ENCODE measurements at regions not wholly inside any gene's neighbourhood (a gene's known extent, or its start where the extent isn't known, plus 50 kb on each side); places are given as distances from the start of the nearest gene placed in this dataset.

- Mint-ChIP-seq H3K9me3 (no peaks in the 10 kb centered on the region), H3K4me1 (no peaks in the 10 kb centered on the region), H3K36me3 (ENCODE audit: low read depth) (no peaks in the 10 kb centered on the region), H3K4me3 (no peak overlapping the region), H3K27ac (no peak overlapping the region), H3K27me3 (peaks cover 4% of the 10 kb centered on the region)
- ChIA-PET POLR2A (no interaction called here), CTCF (no interaction called here)
- DNase-seq = no peak
Measured at GRCh38 chr18:44518666-44519065, 162.0 kb upstream of the SETBP1 start.

GRCh38 chr18:44520981-44521667 lies 159.6 kb upstream of the SETBP1 start:
- ChIA-PET POLR2A (no interaction called here), CTCF (no interaction called here)
- H3K9me3 Mint-ChIP-seq = no peaks in the 10 kb centered on the region
- H3K36me3 Mint-ChIP-seq (ENCODE audit: low read depth) = no peaks in the 10 kb centered on the region
- H3K4me1 Mint-ChIP-seq = no peaks in the 10 kb centered on the region
- H3K27me3 Mint-ChIP-seq = peaks cover 2% of the 10 kb centered on the region
- no peak for DNase-seq
- no peak overlapping the region for H3K4me3 Mint-ChIP-seq
- no peak overlapping the region for H3K27ac Mint-ChIP-seq

- peaks cover 1% of the 10 kb centered on the region for H3K4me1 Mint-ChIP-seq
- H3K27ac Mint-ChIP-seq = no peak overlapping the region
- H3K36me3 Mint-ChIP-seq (ENCODE audit: low read depth) = no peaks in the 10 kb centered on the region
Measured at GRCh38 chr18:44521668-44522022, 159.0 kb upstream of the SETBP1 start.

GRCh38 chr18:44526705-44527415 lies 153.8 kb upstream of the SETBP1 start:
- no peak for DNase-seq
- Mint-ChIP-seq H3K4me3 (no peak overlapping the region), H3K4me1 (peaks cover 8% of the 10 kb centered on the region), H3K27me3 (peaks cover 5% of the 10 kb centered on the region), H3K9me3 (no peaks in the 10 kb centered on the region), H3K27ac (no peak overlapping the region), H3K36me3 (ENCODE audit: low read depth) (no peaks in the 10 kb centered on the region)
- ChIA-PET POLR2A (no interaction called here), CTCF (no interaction called here)

More at GRCh38 chr18:44521668-44522022, 159.0 kb upstream of the SETBP1 start:
- CTCF ChIA-PET = no interaction called here
- Mint-ChIP-seq H3K27me3 (peaks cover 2% of the 10 kb centered on the region), H3K4me3 (no peak overlapping the region), H3K9me3 (no peaks in the 10 kb centered on the region)
- no peak for DNase-seq
- POLR2A ChIA-PET = no interaction called here

- H3K4me3 Mint-ChIP-seq = no peak overlapping the region
- ChIA-PET CTCF (no interaction called here), POLR2A (no interaction called here)
- no peak overlapping the region for H3K27ac Mint-ChIP-seq
- no peaks in the 10 kb centered on the region for H3K36me3 Mint-ChIP-seq (ENCODE audit: low read depth)
- peaks cover 5% of the 10 kb centered on the region for H3K27me3 Mint-ChIP-seq
- no peaks in the 10 kb centered on the region for H3K4me1 Mint-ChIP-seq
- H3K9me3 Mint-ChIP-seq = peaks cover 2% of the 10 kb centered on the region
- no peak for DNase-seq
Measured at GRCh38 chr18:44533071-44533470, 147.6 kb upstream of the SETBP1 start.

- H3K4me1 Mint-ChIP-seq = no peaks in the 10 kb centered on the region
- no peak for DNase-seq
- ChIA-PET POLR2A (no interaction called here), CTCF (no interaction called here)
- no peak overlapping the region for H3K4me3 Mint-ChIP-seq
- no peak overlapping the region for H3K27ac Mint-ChIP-seq
- H3K9me3 Mint-ChIP-seq = peaks cover 2% of the 10 kb centered on the region
- H3K27me3 Mint-ChIP-seq = no peaks in the 10 kb centered on the region
- no peaks in the 10 kb centered on the region for H3K36me3 Mint-ChIP-seq (ENCODE audit: low read depth)
Measured at GRCh38 chr18:44536046-44536445, 144.6 kb upstream of the SETBP1 start.

GRCh38 chr18:44536619-44537018 lies 144.1 kb upstream of the SETBP1 start:
- CTCF ChIA-PET = no interaction called here
- no peaks in the 10 kb centered on the region for H3K36me3 Mint-ChIP-seq (ENCODE audit: low read depth)

GRCh38 chr18:44537526-44537925 lies 143.2 kb upstream of the SETBP1 start:
- peaks cover 2% of the 10 kb centered on the region for H3K9me3 Mint-ChIP-seq
- no peaks in the 10 kb centered on the region for H3K27me3 Mint-ChIP-seq
- CTCF ChIA-PET = no interaction called here
- no peak overlapping the region for H3K4me3 Mint-ChIP-seq
- H3K4me1 Mint-ChIP-seq = no peaks in the 10 kb centered on the region
- H3K27ac Mint-ChIP-seq = no peak overlapping the region
- POLR2A ChIA-PET = no interaction called here
- no peaks in the 10 kb centered on the region for H3K36me3 Mint-ChIP-seq (ENCODE audit: low read depth)
- DNase-seq = no peak

More at GRCh38 chr18:44536619-44537018, 144.1 kb upstream of the SETBP1 start:
- H3K27ac Mint-ChIP-seq = no peak overlapping the region
- POLR2A ChIA-PET = no interaction called here
- H3K4me1 Mint-ChIP-seq = no peaks in the 10 kb centered on the region
- peaks cover 2% of the 10 kb centered on the region for H3K9me3 Mint-ChIP-seq
- DNase-seq = no peak
- no peak overlapping the region for H3K4me3 Mint-ChIP-seq
- no peaks in the 10 kb centered on the region for H3K27me3 Mint-ChIP-seq

GRCh38 chr18:44539926-44540325 lies 140.8 kb upstream of the SETBP1 start:
- Mint-ChIP-seq H3K4me1 (no peaks in the 10 kb centered on the region), H3K36me3 (ENCODE audit: low read depth) (no peaks in the 10 kb centered on the region), H3K27ac (no peak overlapping the region), H3K9me3 (no peaks in the 10 kb centered on the region), H3K27me3 (no peaks in the 10 kb centered on the region), H3K4me3 (no peak overlapping the region)
- DNase-seq = no peak
- CTCF ChIA-PET = no interaction called here
- POLR2A ChIA-PET = no interaction called here

GRCh38 chr18:44541159-44541558 lies 139.5 kb upstream of the SETBP1 start:
- H3K4me1 Mint-ChIP-seq = no peaks in the 10 kb centered on the region
- CTCF ChIA-PET = no interaction called here
- H3K36me3 Mint-ChIP-seq (ENCODE audit: low read depth) = no peaks in the 10 kb centered on the region
- no peaks in the 10 kb centered on the region for H3K27me3 Mint-ChIP-seq
- DNase-seq = no peak
- no peak overlapping the region for H3K27ac Mint-ChIP-seq
- no peaks in the 10 kb centered on the region for H3K9me3 Mint-ChIP-seq
- no peak overlapping the region for H3K4me3 Mint-ChIP-seq
- POLR2A ChIA-PET = no interaction called here

GRCh38 chr18:44541781-44542180 lies 138.9 kb upstream of the SETBP1 start:
- Mint-ChIP-seq H3K36me3 (ENCODE audit: low read depth) (no peaks in the 10 kb centered on the region), H3K27ac (no peak overlapping the region), H3K9me3 (no peaks in the 10 kb centered on the region), H3K4me3 (no peak overlapping the region), H3K4me1 (no peaks in the 10 kb centered on the region), H3K27me3 (no peaks in the 10 kb centered on the region)
- ChIA-PET POLR2A (no interaction called here), CTCF (no interaction called here)
- DNase-seq = no peak

GRCh38 chr18:44543387-44543786 lies 137.3 kb upstream of the SETBP1 start:
- H3K27me3 Mint-ChIP-seq = no peaks in the 10 kb centered on the region
- H3K4me3 Mint-ChIP-seq = no peak overlapping the region
- H3K36me3 Mint-ChIP-seq (ENCODE audit: low read depth) = no peaks in the 10 kb centered on the region
- H3K4me1 Mint-ChIP-seq = peaks cover 3% of the 10 kb centered on the region
- no peak for DNase-seq
- ChIA-PET POLR2A (no interaction called here), CTCF (no interaction called here)
- H3K9me3 Mint-ChIP-seq = no peaks in the 10 kb centered on the region
- no peak overlapping the region for H3K27ac Mint-ChIP-seq

- Mint-ChIP-seq H3K4me1 (peaks cover 9% of the 10 kb centered on the region), H3K27ac (no peak overlapping the region), H3K4me3 (no peak overlapping the region), H3K36me3 (ENCODE audit: low read depth) (no peaks in the 10 kb centered on the region), H3K9me3 (no peaks in the 10 kb centered on the region), H3K27me3 (no peaks in the 10 kb centered on the region)
- CTCF ChIA-PET = no interaction called here
- DNase-seq = no peak
- POLR2A ChIA-PET = no interaction called here
Measured at GRCh38 chr18:44545359-44545985, 135.2 kb upstream of the SETBP1 start.

GRCh38 chr18:44546954-44547353 lies 133.7 kb upstream of the SETBP1 start:
- no peaks in the 10 kb centered on the region for H3K27me3 Mint-ChIP-seq
- CTCF ChIA-PET = no interaction called here

More at GRCh38 chr18:44546954-44547353, 133.7 kb upstream of the SETBP1 start:
- POLR2A ChIA-PET = no interaction called here
- Mint-ChIP-seq H3K27ac (no peak overlapping the region), H3K4me1 (peaks cover 9% of the 10 kb centered on the region), H3K9me3 (no peaks in the 10 kb centered on the region), H3K4me3 (no peak overlapping the region), H3K36me3 (ENCODE audit: low read depth) (no peaks in the 10 kb centered on the region)
- no peak for DNase-seq
